ENCODE measurements at regions not wholly inside any gene's neighbourhood (a gene's known extent, or its start where the extent isn't known, plus 50 kb on each side); places are given as distances from the start of the nearest gene placed in this dataset.

- H3K27ac Mint-ChIP-seq: no peak overlapping the region
- Histone ChIP-seq H3K79me2 (ENCODE audit: insufficient read depth, low read length) (no peaks in the 10 kb centered on the region), H3K36me3 (replicated peaks in 1 of 2; ENCODE audit: control insufficient read depth in 1 of 2, insufficient read depth in 2 of 2, low read length in 2 of 2) (no peaks in the 10 kb centered on the region), H3K4me1 (ENCODE audit: control insufficient read depth in 1 of 2, insufficient read depth in 2 of 2, low read length in 2 of 2) (no peaks in the 10 kb centered on the region), H4K20me1 (ENCODE audit: insufficient read depth, low read length) (no peaks in the 10 kb centered on the region), H3K9me3 (replicated peaks in 1 of 2; ENCODE audit: control insufficient read depth in 1 of 2, insufficient read depth in 1 of 2, low read length in 2 of 2) (no peaks in the 10 kb centered on the region), H3K27me3 (ENCODE audit: control insufficient read depth in 2 of 2, insufficient read depth in 2 of 2, low read length in 2 of 2) (no peaks in the 10 kb centered on the region), H2AFZ (ENCODE audit: insufficient read depth, low read depth, low read length, poor library complexity, severe bottlenecking) (no peak overlapping the region), H3K4me3 (replicated peaks in 1 of 3; ENCODE audit: low read depth in 2 of 3, low read length in 3 of 3) (no peak overlapping the region), H3K9ac (ENCODE audit: insufficient read depth, low read length, poor library complexity, severe bottlenecking) (no peak overlapping the region), H3K4me2 (replicated peaks; ENCODE audit: extremely low read depth, low read length, poor library complexity, severe bottlenecking) (no peak overlapping the region), H3K27ac (ENCODE audit: low read depth in 1 of 2, low read length in 2 of 2) (no peak overlapping the region)
- no peaks in the 10 kb centered on the region for H3K36me3 Mint-ChIP-seq
- peaks cover 0 to 3% (median under 1%) of the 10 kb centered on the region in 3 donors for H3K27me3 Mint-ChIP-seq (ENCODE audit: low read depth in 3 of 3)
- H3K4me3 Mint-ChIP-seq: no peak overlapping the region
- WGBS (ENCODE audit: insufficient coverage): 92% methylated on average over 1 of the region's 4 CpGs
- intact Hi-C loops (cut with micrococcal nuclease): no loop called here
- peaks cover 0 to 1% (median 0%) of the 10 kb centered on the region in 7 donors for H3K9me3 Mint-ChIP-seq
- no peak for TF ChIP-seq CTCF (IDR thresholded peaks at IDR 0.05)
- H3K4me1 Mint-ChIP-seq: no peaks in the 10 kb centered on the region
- no peak for DNase-seq
Measured at GRCh38 chr3:161859865-161860450, 363.4 kb downstream of the OTOL1 start.

GRCh38 chr3:161863775-161864174, 367.2 kb downstream of the OTOL1 start:
- H3K9me3 Mint-ChIP-seq: peaks cover 0 to 1% (median 0%) of the 10 kb centered on the region in 7 donors
- intact Hi-C loops (cut with micrococcal nuclease): no loop called here
- Histone ChIP-seq H3K4me1 (ENCODE audit: control insufficient read depth in 1 of 2, insufficient read depth in 2 of 2, low read length in 2 of 2) (no peaks in the 10 kb centered on the region), H3K9ac (ENCODE audit: insufficient read depth, low read length, poor library complexity, severe bottlenecking) (no peak overlapping the region), H3K9me3 (replicated peaks in 1 of 2; ENCODE audit: control insufficient read depth in 1 of 2, insufficient read depth in 1 of 2, low read length in 2 of 2) (no peaks in the 10 kb centered on the region), H3K27me3 (ENCODE audit: control insufficient read depth in 2 of 2, insufficient read depth in 2 of 2, low read length in 2 of 2) (no peaks in the 10 kb centered on the region), H3K4me2 (replicated peaks; ENCODE audit: extremely low read depth, low read length, poor library complexity, severe bottlenecking) (no peak overlapping the region), H3K4me3 (replicated peaks in 1 of 3; ENCODE audit: low read depth in 2 of 3, low read length in 3 of 3) (no peak overlapping the region), H2AFZ (ENCODE audit: insufficient read depth, low read depth, low read length, poor library complexity, severe bottlenecking) (no peak overlapping the region), H3K27ac (ENCODE audit: low read depth in 1 of 2, low read length in 2 of 2) (no peak overlapping the region), H3K79me2 (ENCODE audit: insufficient read depth, low read length) (no peaks in the 10 kb centered on the region), H4K20me1 (ENCODE audit: insufficient read depth, low read length) (no peaks in the 10 kb centered on the region), H3K36me3 (replicated peaks in 1 of 2; ENCODE audit: control insufficient read depth in 1 of 2, insufficient read depth in 2 of 2, low read length in 2 of 2) (no peaks in the 10 kb centered on the region)
- H3K4me1 Mint-ChIP-seq: no peaks in the 10 kb centered on the region
- no peak overlapping the region for H3K4me3 Mint-ChIP-seq
- DNase-seq: no peak
- H3K27me3 Mint-ChIP-seq (ENCODE audit: low read depth in 3 of 3): peaks cover 0 to 3% (median 1%) of the 10 kb centered on the region in 3 donors
- no peak for TF ChIP-seq CTCF (IDR thresholded peaks at IDR 0.05)
- no CpG with 5 or more reads among the region's 1 CpG for WGBS (ENCODE audit: insufficient coverage)
- no peak overlapping the region for H3K27ac Mint-ChIP-seq
- H3K36me3 Mint-ChIP-seq: no peaks in the 10 kb centered on the region

Data from CD14-positive monocyte (primary cell).